GM21390 (cell line): ENCODE measurements at regions not wholly inside any gene's neighbourhood (a gene's known extent, or its start where the extent isn't known, plus 50 kb on each side); places are given as distances from the start of the nearest gene placed in this dataset.
"Not testable (repeated sequence)": the region's sequence is repeated elsewhere in the genome, so short reads cannot be mapped to it uniquely, and the experiment has no call there.

Source experiments
- ATAC-seq: cut with Tn5 transposase; IDR thresholded peaks from one replicate; pipeline ENCODE4 v1.9.1; 2021; ENCODE audit not compliant: unreplicated experiment

DNA sequence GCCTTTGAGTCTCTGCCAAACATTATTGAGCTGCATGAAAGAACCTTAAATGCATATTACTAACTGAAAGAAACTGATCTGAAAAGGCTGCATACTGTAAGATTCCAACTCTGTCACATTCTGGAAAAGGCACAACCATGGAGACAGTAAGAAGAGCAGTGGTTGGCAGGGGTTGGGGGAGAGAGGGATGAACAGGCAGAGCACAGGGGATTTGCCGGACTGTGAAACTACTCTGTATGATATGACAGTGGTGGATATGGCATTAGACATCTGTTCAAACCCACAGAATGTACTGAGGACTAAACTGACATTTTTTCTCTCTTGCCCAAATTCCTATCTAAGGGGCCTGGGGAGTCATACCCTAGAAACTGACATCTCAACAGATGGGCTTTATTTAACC, 138.4 kb downstream of the KCNJ12 start:
- not testable (repeated sequence) for ATAC-seq

DNA sequence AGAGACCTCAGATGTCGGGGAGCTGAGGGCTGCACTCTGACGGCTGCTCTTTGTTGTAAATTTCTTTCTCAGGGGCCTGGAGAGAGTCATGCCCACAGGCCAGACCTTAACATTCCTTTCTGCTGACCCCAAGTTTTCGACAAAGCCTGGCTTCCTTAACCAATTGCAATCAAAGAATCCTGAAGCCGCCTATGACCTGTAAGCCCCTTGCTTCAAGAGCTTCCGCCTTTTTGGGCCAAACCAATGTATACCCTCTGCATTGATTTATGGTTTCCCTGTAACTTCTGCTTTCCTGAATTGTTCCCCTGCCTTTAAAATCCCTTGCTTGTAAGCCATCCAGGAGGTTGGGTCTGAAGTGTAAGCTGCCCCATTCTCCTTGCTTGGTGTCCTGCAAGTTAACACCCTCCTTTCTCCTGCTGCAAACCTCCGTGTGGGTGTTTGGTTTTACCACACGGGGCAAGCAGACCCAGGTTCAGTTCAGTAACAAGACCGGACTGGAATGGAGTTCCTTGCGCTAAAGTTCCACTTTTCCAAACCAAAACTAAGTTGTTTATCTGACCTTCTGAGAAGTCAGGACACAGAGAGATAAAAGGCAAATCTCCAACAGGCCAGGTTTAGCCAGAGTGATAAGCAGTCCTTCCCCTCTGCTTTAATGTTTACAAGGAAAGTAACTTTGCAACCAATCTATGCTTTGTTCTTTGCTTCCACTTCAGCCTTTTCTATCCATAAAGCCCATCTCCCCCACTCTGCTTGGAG, 141.6 kb downstream of the KCNJ12 start:
- no peak for ATAC-seq

DNA sequence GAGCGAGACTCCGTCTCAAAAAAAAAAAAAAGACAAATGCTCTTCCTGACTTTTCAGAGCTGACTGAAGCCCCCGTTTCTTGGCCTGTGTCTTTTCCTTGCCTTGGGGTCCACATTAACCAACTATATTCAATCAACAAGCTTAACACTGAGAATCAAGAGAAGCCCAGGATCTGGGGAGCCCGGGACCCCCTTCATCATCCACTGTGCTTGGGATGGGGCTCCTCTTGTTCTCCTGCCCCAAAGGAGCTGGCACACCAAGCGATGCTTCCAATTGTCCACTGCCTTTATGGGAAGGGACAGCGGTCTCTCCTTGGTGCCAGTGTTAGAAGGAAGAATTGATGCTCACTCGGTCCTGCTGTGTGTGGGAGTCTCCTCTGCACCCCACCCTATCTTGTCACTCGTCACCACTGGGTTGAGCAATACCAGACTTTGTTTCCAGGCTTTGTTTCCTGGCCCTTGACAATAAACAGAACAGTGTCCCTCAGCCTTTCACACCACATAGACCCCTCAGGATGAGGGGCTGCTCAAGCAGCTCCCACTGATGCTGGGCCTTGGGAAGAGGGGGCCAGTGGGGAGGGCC, 146.7 kb downstream of the KCNJ12 start:
- ATAC-seq, result no peak

DNA sequence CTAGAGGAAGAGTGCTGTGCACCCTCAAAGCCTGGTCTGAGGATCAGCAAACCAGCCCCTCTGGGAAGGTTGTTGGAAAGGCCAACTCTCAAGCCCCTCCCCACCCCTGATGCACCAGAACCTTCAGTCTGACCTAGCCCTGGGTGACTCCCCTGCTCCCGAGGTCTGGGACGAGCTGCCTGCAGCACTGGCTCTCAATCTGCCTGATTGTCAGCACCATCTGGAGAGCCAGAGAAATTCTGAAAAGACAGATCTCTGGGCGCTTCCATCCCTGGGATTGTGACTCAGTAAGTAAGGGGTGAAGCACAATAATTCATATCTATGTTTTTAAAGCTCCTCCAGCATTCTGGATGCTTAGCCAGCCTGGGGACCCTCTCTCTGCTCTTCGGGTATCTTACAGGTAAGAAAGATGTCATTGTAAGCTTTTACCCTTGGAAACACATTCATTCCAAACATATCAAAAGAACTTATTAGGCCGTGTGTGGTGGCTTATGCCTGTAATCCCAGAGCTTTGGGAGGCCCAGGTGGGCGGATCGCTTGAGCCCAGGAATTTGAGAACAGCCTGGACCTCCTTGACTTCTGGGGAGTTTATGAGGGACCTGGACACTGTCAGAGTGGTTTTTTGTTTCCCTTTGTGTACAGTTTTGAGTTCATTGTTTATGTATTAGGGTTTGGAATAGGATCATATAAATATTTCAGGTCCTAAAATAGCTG, 147.5 kb downstream of the KCNJ12 start:
- no peak for ATAC-seq

DNA sequence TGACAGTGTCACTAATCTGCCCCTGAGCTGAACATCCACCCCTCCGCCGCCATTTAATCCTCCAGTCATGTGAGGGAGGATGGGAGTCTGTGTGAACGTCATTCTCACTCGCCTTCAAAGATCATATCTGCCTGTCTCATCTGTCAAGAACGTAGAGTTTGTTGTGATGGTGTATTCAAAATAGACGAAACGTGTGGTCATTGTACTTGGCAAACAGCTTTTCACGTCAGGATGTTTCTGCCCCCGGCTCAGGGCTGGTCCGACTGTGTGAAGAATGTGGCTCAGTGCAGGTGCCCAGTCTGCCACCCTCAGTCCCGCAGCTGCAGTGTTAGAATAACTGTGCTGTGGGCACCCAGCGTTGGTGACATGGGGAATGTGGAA, 148.0 kb downstream of the KCNJ12 start:
- ATAC-seq, result no peak

DNA sequence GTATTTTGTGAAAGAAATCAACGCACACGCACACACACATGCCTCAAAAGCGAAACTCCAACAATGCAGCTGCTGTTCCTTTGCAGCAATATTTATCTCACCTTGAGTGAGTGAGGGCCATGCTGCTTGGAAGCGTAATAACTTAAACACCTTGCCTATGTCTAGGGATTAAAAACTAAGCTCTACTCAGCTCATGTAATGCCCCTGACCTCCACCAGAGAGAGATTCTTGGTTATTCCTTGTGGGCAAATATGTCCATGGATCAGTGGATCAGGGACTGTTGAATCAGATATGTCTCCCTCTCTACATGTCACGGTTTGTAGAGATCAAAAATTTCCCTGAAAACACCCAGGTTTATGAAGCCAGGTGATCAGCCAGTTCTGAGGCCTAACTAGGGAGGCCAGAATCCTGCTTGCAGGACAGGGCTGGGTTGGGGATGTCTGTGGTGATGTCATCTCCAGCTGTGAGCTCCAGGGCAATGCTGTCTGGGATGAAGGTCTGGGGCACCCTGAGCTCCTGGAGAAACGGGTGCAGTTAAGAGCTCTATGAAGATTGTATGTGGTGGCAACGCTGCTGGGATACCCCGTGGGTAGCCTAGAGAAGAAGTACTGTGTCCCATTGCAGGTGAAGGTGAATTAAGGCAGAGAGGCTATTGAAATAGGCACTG, 149.4 kb downstream of the KCNJ12 start:
- no peak for ATAC-seq

DNA sequence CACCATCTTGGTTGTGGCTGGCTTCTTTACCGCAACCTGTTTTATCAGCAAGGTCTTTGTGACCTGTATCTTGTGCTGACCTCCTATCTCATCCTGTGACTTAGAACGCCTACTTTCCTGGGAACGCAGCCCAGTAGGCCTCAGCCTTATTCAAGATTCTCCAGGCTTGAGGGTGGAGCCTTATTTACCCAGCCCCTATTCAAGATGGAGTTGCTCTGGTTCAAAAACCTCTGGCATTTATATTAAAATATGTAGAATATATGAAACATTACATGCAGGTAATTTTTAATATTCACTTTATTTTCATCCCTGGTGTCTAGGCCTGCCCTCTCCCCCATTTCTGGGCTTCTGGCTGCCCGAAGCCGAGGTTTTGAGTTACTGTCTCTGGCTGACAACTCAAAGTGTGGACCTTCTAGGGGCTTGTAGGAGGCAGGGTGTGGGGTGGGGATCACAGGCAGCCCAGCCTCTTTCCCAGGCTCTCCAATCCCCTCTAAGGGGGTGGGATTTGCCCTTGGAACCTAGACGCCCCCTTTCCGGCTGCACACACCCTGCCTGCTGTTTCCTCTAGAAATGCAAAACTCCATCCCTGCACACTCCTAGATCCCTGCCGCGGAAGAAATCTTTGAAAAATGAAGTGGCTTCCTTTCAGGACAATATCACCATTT, 152.0 kb downstream of the KCNJ12 start:
- ATAC-seq, result no peak

DNA sequence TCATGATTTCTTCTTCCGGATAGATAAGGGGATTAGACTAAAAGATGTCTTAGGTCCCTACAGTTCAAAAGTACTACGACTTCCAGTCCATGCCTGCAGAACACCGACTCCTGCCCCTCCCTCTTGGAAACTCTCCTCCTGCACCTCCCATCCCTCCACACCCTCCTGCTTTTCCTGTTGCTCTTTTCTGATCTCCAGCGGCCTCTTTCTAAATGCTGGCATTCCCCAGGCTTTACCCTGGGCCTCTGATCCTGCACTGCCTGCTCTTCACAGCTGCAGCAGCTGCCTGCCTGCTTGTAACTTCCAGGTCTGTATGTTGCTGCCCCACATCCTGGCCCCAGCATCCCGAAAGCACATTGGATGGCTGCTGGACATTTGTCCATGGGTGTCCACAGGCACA, 154.2 kb downstream of the KCNJ12 start:
- ATAC-seq, result no peak

DNA sequence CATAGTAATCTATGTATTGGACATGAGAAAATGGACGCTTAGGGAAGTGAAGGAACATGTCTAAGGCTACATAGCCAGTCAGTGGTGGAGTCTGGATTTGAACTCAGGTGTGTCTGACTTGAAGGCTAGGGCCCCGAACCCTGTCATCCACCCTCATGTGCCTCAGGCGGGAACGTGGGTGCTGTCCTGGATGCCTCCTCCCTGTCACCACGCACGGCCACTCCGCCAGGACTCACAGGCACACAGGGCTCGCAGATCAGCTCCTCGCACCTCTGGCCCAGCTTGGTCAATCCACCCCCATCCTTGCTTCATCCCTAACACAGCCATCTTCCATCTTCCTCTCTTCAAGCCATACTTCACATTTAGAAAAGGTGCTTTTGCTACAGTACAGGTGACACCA, 154.7 kb downstream of the KCNJ12 start:
- no peak for ATAC-seq

DNA sequence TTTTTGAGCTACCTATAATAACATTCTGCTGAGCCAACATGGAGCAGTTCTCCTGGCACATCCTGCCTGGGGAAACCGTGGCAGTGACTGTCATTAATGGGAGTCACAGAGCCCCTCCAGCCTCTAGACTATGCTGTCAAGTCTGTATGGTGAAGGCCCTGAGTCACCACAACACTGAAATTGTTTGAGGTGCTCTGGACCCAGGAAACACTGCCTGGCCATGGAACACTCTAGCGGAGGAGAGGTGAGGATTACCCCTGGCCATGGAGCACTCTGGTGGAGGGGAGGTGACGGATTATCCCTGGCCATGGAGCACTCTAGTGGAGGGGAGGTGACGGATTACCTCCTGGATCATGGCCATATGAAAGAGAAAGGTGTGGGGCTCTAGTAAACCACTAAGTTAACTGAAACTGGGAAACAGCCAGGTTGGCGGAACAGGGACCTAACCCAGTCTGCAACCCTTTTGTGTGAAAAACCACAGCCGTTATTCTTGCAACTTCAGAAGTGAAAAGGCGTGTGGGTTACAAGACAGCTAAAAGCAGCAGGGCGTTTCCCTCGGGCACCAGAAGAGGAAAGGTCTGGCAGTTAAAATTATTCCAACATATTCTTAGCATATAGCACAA, 156.7 kb downstream of the KCNJ12 start:
- ATAC-seq, result no peak

DNA sequence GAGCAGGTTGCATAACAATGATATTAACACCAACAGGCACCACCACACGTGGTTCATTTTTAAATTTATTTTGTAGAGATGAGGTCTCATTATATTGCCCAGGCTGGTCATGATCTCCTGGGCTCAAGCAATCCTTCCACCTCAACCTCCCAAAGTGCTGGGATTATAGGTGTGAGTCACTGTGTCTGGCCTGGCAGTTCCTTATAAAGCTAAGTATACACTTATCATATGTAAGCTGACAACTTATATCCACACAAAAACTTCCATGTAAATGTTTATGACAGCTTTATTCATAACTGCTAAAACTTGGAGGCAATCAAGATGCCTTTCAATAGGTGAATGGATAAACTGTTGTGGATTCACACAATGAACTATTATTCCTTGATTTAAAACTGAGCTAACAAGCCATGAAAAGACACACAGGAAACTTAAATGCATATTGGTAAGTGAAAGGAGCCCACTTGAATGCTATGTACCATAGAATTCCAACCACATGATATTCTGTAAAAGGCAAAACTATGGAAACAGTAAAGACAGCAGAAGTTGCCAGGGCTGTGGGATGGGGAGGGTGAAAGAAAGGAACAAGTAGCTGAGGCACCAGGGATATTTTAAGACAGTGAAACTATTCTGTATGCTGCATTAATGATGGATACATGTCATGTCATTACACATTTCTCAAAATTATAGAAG, 156.5 kb upstream of the KCNJ18 start:
- ATAC-seq, result no peak

DNA sequence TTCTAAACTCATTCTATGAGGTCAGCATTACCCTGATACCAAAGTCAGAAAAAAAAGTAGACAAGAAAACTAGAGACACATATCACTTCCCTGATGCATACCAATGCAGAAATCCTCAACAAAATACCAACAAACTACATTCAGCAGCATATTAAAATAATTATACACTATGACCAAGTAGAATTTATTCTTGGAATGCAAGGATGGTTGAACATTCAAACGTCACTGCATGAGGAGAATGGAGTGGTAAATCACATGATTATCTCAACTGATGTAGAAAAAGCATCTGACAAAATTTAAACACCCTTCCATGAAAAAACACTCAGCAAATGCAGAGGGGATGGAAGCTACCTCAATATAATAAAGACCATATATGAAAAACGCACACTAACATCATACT, 155.0 kb upstream of the KCNJ18 start:
- no peak for ATAC-seq

DNA sequence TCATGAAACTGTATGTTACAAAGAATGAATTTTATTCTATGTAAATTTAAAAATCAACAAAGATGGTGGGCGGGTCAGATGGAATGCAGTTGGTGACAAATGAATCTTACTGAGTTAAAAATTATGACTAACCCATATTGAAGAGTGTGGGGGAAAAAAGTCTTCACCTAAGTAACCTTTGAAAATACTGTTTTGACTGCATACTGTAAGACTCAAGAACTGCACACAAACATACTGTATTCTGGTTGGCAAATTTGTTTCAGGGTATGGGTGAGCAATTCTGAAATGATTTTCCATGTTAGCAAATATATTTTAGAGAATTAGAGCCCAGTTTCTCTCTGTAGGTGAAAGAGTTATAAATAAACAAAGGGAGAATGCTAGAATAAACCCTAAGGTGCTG, 153.7 kb upstream of the KCNJ18 start:
- no peak for ATAC-seq

DNA sequence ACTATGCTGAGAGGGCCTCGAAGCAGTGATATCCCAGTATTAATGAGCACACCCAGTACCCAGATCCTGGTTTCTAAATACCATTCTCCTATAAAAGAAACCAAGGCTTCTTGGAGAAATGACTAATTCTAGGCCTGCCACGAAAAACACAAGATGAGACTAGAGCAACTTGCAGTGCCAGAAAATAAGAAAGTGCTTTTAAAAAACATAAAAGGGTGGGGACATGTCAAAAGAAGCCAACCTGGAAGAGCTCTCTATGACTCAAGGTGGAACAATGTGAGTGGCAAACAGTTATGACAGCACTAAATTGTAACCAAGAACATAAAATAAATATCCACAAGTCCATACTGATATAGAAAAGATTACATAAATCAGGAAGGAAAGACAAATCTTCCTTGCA, 153.2 kb upstream of the KCNJ18 start:
- no peak for ATAC-seq

DNA sequence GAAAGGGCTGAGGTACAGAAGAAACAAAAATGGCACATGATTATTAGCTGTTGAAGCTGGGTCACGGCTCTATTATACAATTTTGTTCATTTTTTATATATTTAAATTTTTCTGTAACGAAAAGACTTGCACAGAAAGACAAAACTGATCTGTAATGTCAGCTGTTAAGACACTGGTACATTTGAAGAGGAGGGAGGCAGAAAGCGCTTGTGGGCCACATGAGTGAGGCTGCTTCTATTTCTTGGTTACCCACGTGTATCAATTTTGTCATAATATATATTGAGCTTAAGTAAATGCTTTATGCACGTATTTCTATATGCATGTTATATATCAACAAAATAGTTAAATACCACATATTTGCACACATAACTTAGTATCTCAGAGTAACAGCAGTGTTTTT, 151.8 kb upstream of the KCNJ18 start:
- ATAC-seq, result no peak

DNA sequence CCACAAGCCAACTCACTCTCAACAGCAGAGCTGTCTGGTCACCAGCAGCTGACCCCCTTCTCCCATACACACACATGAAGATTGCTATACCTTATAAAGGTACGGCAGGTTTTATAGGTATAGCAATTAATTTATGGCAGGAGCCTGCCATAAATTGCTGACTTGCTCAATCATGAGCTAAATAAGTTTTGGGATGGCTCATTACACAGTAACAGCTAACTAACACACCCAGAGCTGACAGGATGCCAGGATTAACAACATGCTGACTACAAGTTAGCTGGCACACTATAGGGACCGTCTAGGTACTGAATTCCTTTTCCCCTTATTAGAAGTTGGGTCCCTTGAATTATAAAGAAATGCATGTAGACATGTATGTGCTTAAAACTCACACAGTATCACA, 150.3 kb upstream of the KCNJ18 start:
- no peak for ATAC-seq

DNA sequence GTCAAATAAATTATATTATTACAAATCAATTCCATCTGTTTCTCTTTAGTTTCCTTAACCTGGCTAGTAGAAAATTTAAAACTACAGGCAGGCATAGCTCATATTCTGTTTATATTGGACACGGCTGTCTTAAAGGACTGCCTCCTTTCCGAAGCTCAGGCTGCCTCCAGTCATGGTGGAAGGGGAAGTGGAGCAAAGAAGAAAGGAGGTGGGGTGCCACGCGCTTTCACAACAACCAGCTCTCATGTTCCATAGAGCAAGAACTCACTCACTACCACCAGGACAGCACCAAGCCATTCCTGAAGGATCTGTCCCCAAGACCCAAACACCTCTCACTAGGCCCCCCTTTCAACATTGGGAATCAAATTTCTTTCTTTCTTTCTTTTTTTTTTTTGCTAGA, 149.3 kb upstream of the KCNJ18 start:
- no peak for ATAC-seq

DNA sequence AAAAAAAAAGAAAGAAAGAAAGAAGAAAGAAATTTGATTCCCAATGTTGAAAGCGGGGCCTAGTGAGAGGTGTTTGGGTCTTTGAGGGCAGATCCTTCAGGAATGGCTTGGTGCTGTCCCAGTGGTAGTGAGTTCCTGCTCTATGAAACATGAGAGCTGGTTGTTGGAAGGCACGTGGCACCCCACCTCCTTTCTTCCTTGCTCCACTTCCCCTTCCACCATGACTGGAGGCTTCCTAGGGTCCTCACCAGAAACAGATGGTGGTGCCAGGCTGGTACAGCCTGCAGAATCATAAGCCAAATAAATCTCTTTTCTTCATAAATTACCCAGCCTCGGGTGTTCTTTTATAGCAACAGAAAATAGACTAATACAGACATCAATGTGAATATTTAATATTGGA, 147.3 kb upstream of the KCNJ18 start:
- no peak for ATAC-seq

DNA sequence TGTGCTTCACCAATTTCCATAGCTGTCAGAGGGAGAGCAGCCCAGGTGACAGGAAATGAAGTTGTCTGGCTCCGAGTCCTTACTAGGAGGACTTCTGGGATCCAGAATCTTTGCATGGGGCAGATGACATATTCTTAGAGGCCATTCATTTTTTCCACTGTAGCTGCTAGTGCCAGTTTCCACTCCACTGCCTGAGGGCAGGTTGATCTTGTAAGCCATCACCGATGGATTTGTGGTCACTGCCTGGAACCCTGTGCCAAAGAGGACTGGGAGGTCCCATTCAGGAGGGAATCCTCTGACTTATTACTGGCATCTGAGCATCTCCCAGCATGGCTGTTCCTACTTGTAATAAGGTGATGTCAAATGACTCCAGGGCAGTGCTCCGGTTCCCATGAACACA, 144.1 kb upstream of the KCNJ18 start:
- no peak for ATAC-seq

DNA sequence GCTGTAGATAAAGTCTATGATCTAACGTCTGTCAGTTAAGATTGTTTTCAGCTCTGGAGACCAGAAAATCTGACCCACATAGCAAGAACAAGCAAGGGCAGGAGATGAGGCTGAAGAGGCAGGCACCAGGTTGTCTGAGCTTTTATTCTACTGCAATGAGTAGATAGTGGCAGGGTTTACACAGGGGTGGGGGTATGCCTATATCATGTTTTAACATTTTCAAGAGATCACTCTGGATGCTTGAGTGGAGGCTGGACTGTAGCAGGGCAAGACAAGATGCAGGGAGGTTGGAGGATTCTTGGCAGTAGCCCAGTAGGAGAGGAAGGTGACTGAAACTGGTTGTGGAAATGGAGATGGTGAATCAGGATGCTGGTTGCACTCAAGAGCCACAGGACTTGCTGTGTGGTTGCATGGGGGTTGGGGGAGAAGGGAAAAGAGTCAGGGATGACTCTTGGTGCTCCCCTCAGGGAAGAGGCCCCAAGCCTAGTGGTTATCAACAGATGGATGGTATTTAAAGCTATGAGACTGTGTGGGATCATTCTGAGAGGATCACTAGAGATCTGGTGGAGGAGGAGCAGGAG, 143.1 kb upstream of the KCNJ18 start:
- ATAC-seq, result no peak
